ENCODE measurements at regions not wholly inside any gene's neighbourhood (a gene's known extent, or its start where the extent isn't known, plus 50 kb on each side); places are given as distances from the start of the nearest gene placed in this dataset.

- no peaks in the 10 kb centered on the region for H3K27me3 ChIP-seq (ENCODE audit: control insufficient read depth, insufficient read depth, low read length)
- peak; percentile 30 for DNase-seq (ENCODE audit: low read depth)
- no peak for FAIRE-seq
- no peak overlapping the region for H3K4me3 ChIP-seq (ENCODE audit: low read depth, low read length)
- no peaks in the 10 kb centered on the region for H3K36me3 ChIP-seq (ENCODE audit: control insufficient read depth, insufficient read depth, low read length)
- peak; percentile 27 for TF ChIP-seq CTCF (IDR thresholded peaks at IDR 0.05; ENCODE audit: insufficient read depth, low read length, severe bottlenecking)
Measured at GRCh38 chr18:41899535-41899934, 55.5 kb upstream of the PIK3C3 start.

GRCh38 chr18:41893432-41893831 lies 61.6 kb upstream of the PIK3C3 start:
- no peak for DNase-seq (ENCODE audit: low read depth)
- Histone ChIP-seq H3K4me3 (ENCODE audit: low read depth, low read length) (no peak overlapping the region), H3K36me3 (ENCODE audit: control insufficient read depth, insufficient read depth, low read length) (no peaks in the 10 kb centered on the region), H3K27me3 (ENCODE audit: control insufficient read depth, insufficient read depth, low read length) (no peaks in the 10 kb centered on the region)
- FAIRE-seq: no peak
- no peak for TF ChIP-seq CTCF (IDR thresholded peaks at IDR 0.05; ENCODE audit: insufficient read depth, low read length, severe bottlenecking)

- H3K27me3 ChIP-seq (ENCODE audit: control insufficient read depth, insufficient read depth, low read length): no peaks in the 10 kb centered on the region
- H3K4me3 ChIP-seq (ENCODE audit: low read depth, low read length): no peak overlapping the region
- FAIRE-seq (no peak), DNase-seq (ENCODE audit: low read depth) (no peak)
- H3K36me3 ChIP-seq (ENCODE audit: control insufficient read depth, insufficient read depth, low read length): no peaks in the 10 kb centered on the region
- TF ChIP-seq CTCF (IDR thresholded peaks at IDR 0.05; ENCODE audit: insufficient read depth, low read length, severe bottlenecking): no peak
Measured at GRCh38 chr18:41887100-41887499, 67.9 kb upstream of the PIK3C3 start.

GRCh38 chr18:41886126-41886807 lies 68.8 kb upstream of the PIK3C3 start:
- H3K36me3 ChIP-seq (ENCODE audit: control insufficient read depth, insufficient read depth, low read length): no peaks in the 10 kb centered on the region
- no peak for FAIRE-seq
- H3K27me3 ChIP-seq (ENCODE audit: control insufficient read depth, insufficient read depth, low read length): no peaks in the 10 kb centered on the region
- no peak for DNase-seq (ENCODE audit: low read depth)
- H3K4me3 ChIP-seq (ENCODE audit: low read depth, low read length): no peak overlapping the region
- TF ChIP-seq CTCF (IDR thresholded peaks at IDR 0.05; ENCODE audit: insufficient read depth, low read length, severe bottlenecking): no peak

- TF ChIP-seq CTCF (IDR thresholded peaks at IDR 0.05; ENCODE audit: insufficient read depth, low read length, severe bottlenecking): no peak
- FAIRE-seq: no peak
- H3K27me3 ChIP-seq (ENCODE audit: control insufficient read depth, insufficient read depth, low read length): no peaks in the 10 kb centered on the region
- DNase-seq (ENCODE audit: low read depth): peak; percentile 81
- H3K4me3 ChIP-seq (ENCODE audit: low read depth, low read length): no peak overlapping the region
- H3K36me3 ChIP-seq (ENCODE audit: control insufficient read depth, insufficient read depth, low read length): no peaks in the 10 kb centered on the region
Measured at GRCh38 chr18:41881285-41881684, 73.7 kb upstream of the PIK3C3 start.

GRCh38 chr18:41879256-41879655 lies 75.8 kb upstream of the PIK3C3 start:
- FAIRE-seq (no peak), DNase-seq (ENCODE audit: low read depth) (no peak)
- H3K36me3 ChIP-seq (ENCODE audit: control insufficient read depth, insufficient read depth, low read length): no peaks in the 10 kb centered on the region
- H3K4me3 ChIP-seq (ENCODE audit: low read depth, low read length): no peak overlapping the region
- TF ChIP-seq CTCF (IDR thresholded peaks at IDR 0.05; ENCODE audit: insufficient read depth, low read length, severe bottlenecking): no peak
- H3K27me3 ChIP-seq (ENCODE audit: control insufficient read depth, insufficient read depth, low read length): no peaks in the 10 kb centered on the region

All from bronchial epithelial cell (primary cell).